ENCODE measurements at regions not wholly inside any gene's neighbourhood (a gene's known extent, or its start where the extent isn't known, plus 50 kb on each side); places are given as distances from the start of the nearest gene placed in this dataset.

- no peak for DNase-seq (ENCODE audit: low read depth)
- H3K4me3 ChIP-seq (ENCODE audit: low read depth, low read length), result no peak overlapping the region
- TF ChIP-seq CTCF (conservative IDR thresholded peaks at IDR 0.05; ENCODE audit: low read depth, low read length), result no peak
Observed at GRCh38 chr2:128771401-128771800, 452.7 kb upstream of the HS6ST1 start.

- no peak for TF ChIP-seq CTCF (conservative IDR thresholded peaks at IDR 0.05; ENCODE audit: low read depth, low read length)
- H3K4me3 ChIP-seq (ENCODE audit: low read depth, low read length), result no peak overlapping the region
- DNase-seq (ENCODE audit: low read depth), result no peak
Observed at GRCh38 chr2:128772671-128773070, 454.0 kb upstream of the HS6ST1 start.

- no peak overlapping the region for H3K4me3 ChIP-seq (ENCODE audit: low read depth, low read length)
- no peak for DNase-seq (ENCODE audit: low read depth)
- no peak for TF ChIP-seq CTCF (conservative IDR thresholded peaks at IDR 0.05; ENCODE audit: low read depth, low read length)
Observed at GRCh38 chr2:128773641-128774319, 455.1 kb upstream of the HS6ST1 start.

- TF ChIP-seq CTCF (conservative IDR thresholded peaks at IDR 0.05; ENCODE audit: low read depth, low read length), result no peak
- DNase-seq (ENCODE audit: low read depth), result no peak
- H3K4me3 ChIP-seq (ENCODE audit: low read depth, low read length), result no peak overlapping the region
Observed at GRCh38 chr2:128774320-128775216, 455.9 kb upstream of the HS6ST1 start.

- TF ChIP-seq CTCF (conservative IDR thresholded peaks at IDR 0.05; ENCODE audit: low read depth, low read length), result no peak
- no peak overlapping the region for H3K4me3 ChIP-seq (ENCODE audit: low read depth, low read length)
- DNase-seq (ENCODE audit: low read depth), result no peak
Observed at GRCh38 chr2:128775217-128775913, 456.7 kb upstream of the HS6ST1 start.

- no peak for DNase-seq (ENCODE audit: low read depth)
- no peak for TF ChIP-seq CTCF (conservative IDR thresholded peaks at IDR 0.05; ENCODE audit: low read depth, low read length)
- no peak overlapping the region for H3K4me3 ChIP-seq (ENCODE audit: low read depth, low read length)
Observed at GRCh38 chr2:128775914-128776285, 457.2 kb upstream of the HS6ST1 start.
